ENCODE measurements at regions not wholly inside any gene's neighbourhood (a gene's known extent, or its start where the extent isn't known, plus 50 kb on each side); places are given as distances from the start of the nearest gene placed in this dataset.

GRCh38 chr9:105993116-105993854 is 298.9 kb downstream of the TMEM38B start:
- no CpG with 5 or more reads among the region's 9 CpGs for WGBS (ENCODE audit: extremely low coverage, insufficient read length, low lambda C conversion rate)
- Histone ChIP-seq H2AFZ (ENCODE audit: low read length) (no peak overlapping the region), H2BK5ac (ENCODE audit: insufficient read length, low read length) (no peak overlapping the region), H3K9ac (ENCODE audit: extremely low read depth, insufficient read length, low read length) (no peak overlapping the region), H3K4ac (ENCODE audit: low read depth, low read length) (no peak overlapping the region), H3K27me3 (ENCODE audit: insufficient read depth, low read length) (no peaks in the 10 kb centered on the region), H3K79me2 (ENCODE audit: insufficient read depth, low read length) (no peaks in the 10 kb centered on the region), H3K18ac (ENCODE audit: insufficient read length, low read depth, low read length) (no peak overlapping the region), H4K8ac (replicated peaks; ENCODE audit: insufficient read length, low read depth, low read length) (no peak overlapping the region), H3K14ac (ENCODE audit: insufficient read depth, low read length) (no peak overlapping the region; the same call in 1 of the 2 replicates), H2BK12ac (ENCODE audit: insufficient read length, low read depth, low read length) (no peak overlapping the region), H4K20me1 (ENCODE audit: control insufficient read depth, insufficient read depth, insufficient read length) (no peaks in the 10 kb centered on the region), H3K9me3 (ENCODE audit: control insufficient read depth, low read depth, low read length) (no peaks in the 10 kb centered on the region), H2BK20ac (ENCODE audit: low read depth, low read length, poor library complexity, severe bottlenecking) (no peak overlapping the region), H3K79me1 (ENCODE audit: insufficient read depth, low read depth, low read length, poor library complexity, severe bottlenecking) (no peaks in the 10 kb centered on the region), H2BK120ac (ENCODE audit: low read depth, low read length, poor library complexity, severe bottlenecking) (no peak overlapping the region), H3K27ac (ENCODE audit: insufficient read length, low read depth, low read length) (no peak overlapping the region), H3T11ph (ENCODE audit: low read length) (no peak overlapping the region), H4K5ac (ENCODE audit: insufficient read length, low read depth, low read length) (no peak overlapping the region), H4K91ac (ENCODE audit: insufficient read length, low read depth, low read length) (no peak overlapping the region), H2AK5ac (ENCODE audit: insufficient read length, low read length) (no peak overlapping the region), H2BK15ac (ENCODE audit: low read depth, low read length) (no peak overlapping the region), H3K23me2 (ENCODE audit: insufficient read length, low read depth, low read length, poor library complexity, severe bottlenecking) (no peaks in the 10 kb centered on the region), H3K4me2 (ENCODE audit: insufficient read depth, insufficient read length, low read length) (no peak overlapping the region), H3K4me1 (ENCODE audit: insufficient read depth, low read length) (peaks cover 2% of the 10 kb centered on the region; the same call in 1 of the 2 replicates), H3K23ac (ENCODE audit: insufficient read length, low read depth, low read length) (no peak overlapping the region), H3K56ac (ENCODE audit: insufficient read length, low read depth, low read length) (no peak overlapping the region)
- Mint-ChIP-seq H3K27me3 (ENCODE audit: low read depth) (no peaks in the 10 kb centered on the region), H3K27ac (no peak overlapping the region), H3K4me1 (peaks cover 30 to 31% of the 10 kb centered on the region in 2 experiments), H3K36me3 (ENCODE audit: insufficient read depth in 1 of 3, low read depth in 3 of 3) (no peaks in the 10 kb centered on the region), H3K4me3 (no peak overlapping the region), H3K9me3 (no peaks in the 10 kb centered on the region)
- no peak for DNase-seq
- TF ChIP-seq CTCF (conservative IDR thresholded peaks at IDR 0.05) = no peak

Data from H9 (cell line).